Cardiac septum (tissue), 1 donor: ENCODE measurements at regions not wholly inside any gene's neighbourhood (a gene's known extent, or its start where the extent isn't known, plus 50 kb on each side); places are given as distances from the start of the nearest gene placed in this dataset.

Experiments used
- DNase-seq: peaks from one replicate; pipeline ENCODE4 v3.0.0-alpha.2; 2020; ENCODE audit warnings: low spot score
- intact Hi-C: fragments of 100-400 bp; cut with DNase I; formaldehyde crosslinking; loops from one replicate; pipeline ENCODE4 v1.14.0; 2022
- donor health status: DM: no; HTN: no; CAD: no.

DNA sequence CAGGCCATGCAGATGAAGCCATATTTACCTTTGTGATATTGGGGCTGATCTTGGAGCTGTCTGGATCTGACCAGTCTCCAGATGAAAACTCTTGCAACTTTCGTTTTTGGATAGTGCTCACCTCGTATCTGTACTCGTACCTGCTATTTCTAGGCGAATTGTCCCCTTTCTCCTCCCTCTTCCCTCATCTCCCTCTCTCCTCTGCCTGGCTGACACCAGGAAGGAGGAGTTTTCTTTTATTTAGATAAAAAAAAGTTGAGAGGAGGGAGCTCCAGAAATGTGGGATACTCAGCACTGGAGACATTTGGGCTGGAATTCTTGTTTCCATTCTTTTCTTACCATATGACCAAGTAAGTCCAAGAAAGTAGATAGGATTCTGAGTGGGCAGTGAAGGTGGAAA lies 54.6 kb upstream of the ABL1 start:
- DNase-seq: no peak
- intact Hi-C loops: loop anchor here (5.0 kb wide), 1 partner anchor 52 kb away; no protein-coding TSS in a partner anchor

DNA sequence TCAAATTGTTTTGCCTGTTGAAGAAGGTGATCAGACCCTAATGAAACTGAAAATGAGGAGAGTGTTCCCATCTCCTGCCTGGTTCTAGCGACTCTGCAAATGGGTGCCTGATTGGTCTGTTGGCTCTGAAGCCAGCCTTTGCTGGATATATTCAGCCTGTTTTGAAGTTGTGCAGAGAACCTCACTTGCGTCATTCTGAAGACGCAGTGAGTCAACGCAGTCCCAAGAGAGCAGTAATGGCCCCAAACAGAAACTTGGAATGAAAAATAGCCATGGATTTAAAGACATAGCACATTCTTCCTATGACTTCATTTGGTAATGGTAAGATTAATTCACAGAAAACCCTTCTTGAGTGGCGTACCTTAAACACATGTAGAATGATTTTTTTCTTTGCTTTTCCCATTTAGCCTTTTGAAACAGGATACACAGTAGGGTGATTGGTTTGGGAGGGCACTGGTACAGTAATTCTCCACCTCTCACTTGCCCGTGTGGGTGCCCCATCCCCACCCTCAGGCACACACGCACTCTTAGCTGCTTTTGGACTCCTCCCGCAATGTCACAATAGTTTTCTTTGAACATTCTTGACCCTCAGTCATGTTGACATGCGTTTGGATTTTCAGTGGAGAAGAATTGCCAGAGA lies 54.1 kb upstream of the ABL1 start:
- intact Hi-C loops: loop anchor here (1.0 to 5.0 kb wide), 2 partner anchors 51 to 66 kb away; no protein-coding TSS in a partner anchor
- DNase-seq: no peak

DNA sequence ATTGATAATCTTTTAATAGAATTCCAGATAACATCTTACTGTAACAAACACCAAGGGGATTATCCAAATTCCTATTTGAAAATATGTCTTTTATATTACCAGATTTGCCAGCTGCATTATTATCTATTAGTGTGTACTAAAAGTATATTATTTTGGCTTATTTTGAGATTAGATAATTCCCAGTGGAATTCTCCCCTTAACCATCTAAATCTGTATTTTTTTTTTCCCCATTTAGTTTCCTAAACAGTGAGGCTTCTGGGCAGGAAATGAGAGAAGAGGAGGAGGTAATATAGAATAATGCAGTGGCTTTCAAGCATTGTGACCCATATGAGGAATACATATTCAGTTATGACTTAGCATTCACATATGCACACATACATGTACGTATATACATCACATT lies 53.5 kb upstream of the ABL1 start:
- intact Hi-C loops: loop anchor here (1.0 to 5.0 kb wide), 2 partner anchors 51 to 66 kb away; no protein-coding TSS in a partner anchor
- DNase-seq: no peak

DNA sequence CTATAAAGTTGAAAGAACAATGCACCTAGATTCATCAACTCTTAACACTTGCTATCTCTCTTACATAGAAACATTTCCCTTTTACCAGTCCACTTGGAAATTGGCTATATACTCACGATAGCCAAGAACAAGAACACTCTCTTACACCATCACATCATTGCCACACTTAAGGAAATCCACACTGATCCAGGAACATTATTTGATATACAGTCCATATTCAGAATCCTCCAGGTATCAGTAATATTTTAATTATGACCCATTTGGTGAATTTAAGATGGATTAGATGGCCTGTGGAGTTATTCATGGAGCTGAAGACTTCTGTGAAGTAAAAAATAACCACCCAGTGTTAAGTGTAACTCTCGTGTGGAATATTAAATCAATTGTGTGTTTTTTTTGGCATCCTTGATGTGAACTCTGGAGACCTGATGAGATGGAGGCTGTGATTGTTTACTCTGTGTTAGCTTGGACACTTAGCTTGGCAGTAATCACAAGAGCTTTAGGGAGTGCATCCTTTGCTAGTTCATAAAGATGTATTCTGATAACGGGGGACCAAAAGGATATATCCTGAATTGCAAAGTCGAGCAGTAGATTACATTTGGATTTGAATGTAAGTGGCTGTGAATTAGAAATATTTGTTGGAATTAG lies 52.0 kb upstream of the ABL1 start:
- intact Hi-C loops: loop anchor here (5.0 kb wide), 1 partner anchor 49 kb away; no protein-coding TSS in a partner anchor

DNA sequence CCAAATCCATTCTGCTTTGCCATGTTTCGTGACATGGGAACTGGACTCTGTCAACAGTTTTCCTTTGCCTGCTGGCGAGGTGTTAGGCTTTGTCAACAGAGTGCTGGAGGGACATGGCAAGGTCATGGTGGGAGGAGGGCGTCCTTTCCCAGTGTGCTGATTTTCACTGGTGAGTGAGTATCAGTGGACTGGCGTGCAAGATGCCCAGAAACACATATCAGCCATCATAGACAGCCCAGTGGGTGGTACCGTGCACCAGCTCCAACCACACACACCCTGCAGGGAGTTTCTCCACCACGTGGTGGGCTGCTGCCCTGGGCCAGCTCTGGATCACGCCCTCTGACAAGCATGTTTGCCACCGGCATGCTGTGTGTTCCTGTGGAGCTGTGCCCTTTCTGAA lies 50.0 kb upstream of the ABL1 start:
- DNase-seq: no peak
- intact Hi-C loops: no loop called here

More for the DNA sequence above, 52.0 kb upstream of the ABL1 start:
- DNase-seq: no peak
